Neural crest cell (in vitro differentiated cells): ENCODE measurements at regions not wholly inside any gene's neighbourhood (a gene's known extent, or its start where the extent isn't known, plus 50 kb on each side); places are given as distances from the start of the nearest gene placed in this dataset.

Experiments used
- DNase-seq: peaks from one replicate; pipeline ENCODE4 v3.0.0; 2021; ENCODE audit warnings: low read depth, mixed read lengths, low spot score
- H3K27ac Mint-ChIP-seq: one replicate; pipeline ENCODE4 v1.8.0; 2021; ENCODE audit warnings: mild to moderate bottlenecking, mixed read lengths; ENCODE audit not compliant: unreplicated experiment
- H3K27me3 Mint-ChIP-seq: 2 replicates; pipeline ENCODE4 v1.8.0; 2021; ENCODE audit warnings: low read depth, mild to moderate bottlenecking, mixed read lengths
- H3K36me3 Mint-ChIP-seq: 2 replicates; pipeline ENCODE4 v1.8.0; 2021; ENCODE audit warnings: low read depth, mild to moderate bottlenecking, mixed read lengths
- H3K4me1 Mint-ChIP-seq: 2 replicates; pipeline ENCODE4 v1.8.0; 2021; ENCODE audit warnings: mixed read lengths
- H3K4me3 Mint-ChIP-seq: one replicate; pipeline ENCODE4 v1.8.0; 2021; ENCODE audit warnings: mild to moderate bottlenecking, mixed read lengths
- H3K9me3 Mint-ChIP-seq: 2 replicates; pipeline ENCODE4 v1.8.0; 2021; ENCODE audit warnings: mixed read lengths
- TF ChIP-seq, protein P1 (sequence below): fragments of 200-600 bp; sonication (generic); conservative IDR thresholded peaks from 2 replicates; pipeline ENCODE4 v1.5.0; 2021; ENCODE audit warnings: antibody characterized with exemption, mild to moderate bottlenecking

DNA sequence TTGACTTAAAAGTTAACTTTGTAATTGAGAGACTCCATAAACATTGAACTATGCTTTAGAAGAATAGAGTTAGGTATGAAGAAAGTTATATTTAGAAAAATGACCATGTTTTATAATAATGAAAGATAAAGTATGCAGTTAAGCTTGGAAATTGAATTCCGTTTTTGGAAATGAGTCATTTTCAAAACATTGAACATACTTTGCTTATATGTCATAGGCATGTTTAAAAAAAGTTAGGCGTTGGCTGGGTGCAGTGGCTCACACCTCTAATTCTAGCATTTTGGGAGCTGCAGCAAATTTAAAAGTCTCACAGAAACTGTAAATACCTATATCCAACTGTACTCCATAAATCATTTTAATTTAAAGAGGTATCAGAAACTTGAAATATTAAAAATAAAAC, 607.4 kb downstream of the CBLN2 start:
- Mint-ChIP-seq H3K36me3 (no peaks in the 10 kb centered on the region), H3K27ac (no peak overlapping the region), H3K27me3 (no peaks in the 10 kb centered on the region), H3K9me3 (no peaks in the 10 kb centered on the region), H3K4me3 (no peak overlapping the region), H3K4me1 (no peaks in the 10 kb centered on the region)
- TF ChIP-seq, protein P1, sequence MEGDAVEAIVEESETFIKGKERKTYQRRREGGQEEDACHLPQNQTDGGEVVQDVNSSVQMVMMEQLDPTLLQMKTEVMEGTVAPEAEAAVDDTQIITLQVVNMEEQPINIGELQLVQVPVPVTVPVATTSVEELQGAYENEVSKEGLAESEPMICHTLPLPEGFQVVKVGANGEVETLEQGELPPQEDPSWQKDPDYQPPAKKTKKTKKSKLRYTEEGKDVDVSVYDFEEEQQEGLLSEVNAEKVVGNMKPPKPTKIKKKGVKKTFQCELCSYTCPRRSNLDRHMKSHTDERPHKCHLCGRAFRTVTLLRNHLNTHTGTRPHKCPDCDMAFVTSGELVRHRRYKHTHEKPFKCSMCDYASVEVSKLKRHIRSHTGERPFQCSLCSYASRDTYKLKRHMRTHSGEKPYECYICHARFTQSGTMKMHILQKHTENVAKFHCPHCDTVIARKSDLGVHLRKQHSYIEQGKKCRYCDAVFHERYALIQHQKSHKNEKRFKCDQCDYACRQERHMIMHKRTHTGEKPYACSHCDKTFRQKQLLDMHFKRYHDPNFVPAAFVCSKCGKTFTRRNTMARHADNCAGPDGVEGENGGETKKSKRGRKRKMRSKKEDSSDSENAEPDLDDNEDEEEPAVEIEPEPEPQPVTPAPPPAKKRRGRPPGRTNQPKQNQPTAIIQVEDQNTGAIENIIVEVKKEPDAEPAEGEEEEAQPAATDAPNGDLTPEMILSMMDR = no peak
- no peak for DNase-seq

DNA sequence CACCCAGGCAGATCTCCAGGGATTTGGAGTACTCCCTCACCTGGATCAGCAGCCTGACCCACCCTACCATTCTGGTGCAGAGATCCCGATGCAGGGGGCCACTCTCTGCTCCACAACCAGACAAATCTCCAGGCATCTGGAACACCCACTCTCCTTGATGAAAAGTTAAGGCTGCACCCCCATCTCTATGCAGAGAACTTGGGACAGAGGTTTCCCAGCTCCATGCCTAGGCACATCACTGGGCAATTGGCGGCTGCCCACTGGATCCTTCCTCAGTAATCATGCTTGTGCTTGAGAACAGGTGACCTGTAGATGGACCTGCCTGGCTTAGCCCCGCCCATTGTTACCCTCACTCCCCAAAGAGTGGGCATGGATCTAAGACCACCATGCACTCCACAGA, 624.9 kb downstream of the CBLN2 start:
- no peak overlapping the region for H3K27ac Mint-ChIP-seq
- H3K36me3 Mint-ChIP-seq = no peaks in the 10 kb centered on the region
- TF ChIP-seq, protein P1 = no peak
- H3K9me3 Mint-ChIP-seq = peaks cover 17% of the 10 kb centered on the region
- no peak for DNase-seq
- H3K4me3 Mint-ChIP-seq = no peak overlapping the region
- H3K4me1 Mint-ChIP-seq = peaks cover 4% of the 10 kb centered on the region
- no peaks in the 10 kb centered on the region for H3K27me3 Mint-ChIP-seq

DNA sequence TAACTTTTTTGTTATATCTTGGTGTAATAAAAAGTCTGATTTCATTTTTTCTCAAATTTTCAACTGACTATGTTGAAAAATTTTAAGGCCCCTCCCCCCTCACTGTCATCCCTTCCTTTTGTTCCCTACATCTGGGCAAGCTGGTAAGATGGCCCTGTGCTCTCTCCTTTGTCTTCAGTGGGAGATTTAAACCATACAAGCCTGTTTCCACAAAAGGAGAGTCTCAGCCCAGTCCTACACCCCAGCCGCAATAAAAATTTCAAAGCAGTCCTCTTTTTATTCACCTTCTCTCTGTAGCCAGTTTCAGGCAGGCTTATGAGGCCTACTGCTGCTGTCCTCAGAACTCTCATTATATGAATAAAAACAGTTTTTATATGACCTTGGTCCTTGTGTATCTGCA, 630.5 kb downstream of the CBLN2 start:
- TF ChIP-seq, protein P1 = no peak
- peak overlapping the region; percentile 85 for H3K27ac Mint-ChIP-seq
- H3K9me3 Mint-ChIP-seq = peaks cover 5% of the 10 kb centered on the region
- H3K27me3 Mint-ChIP-seq = no peaks in the 10 kb centered on the region
- H3K4me3 Mint-ChIP-seq = no peak overlapping the region
- DNase-seq = no peak
- H3K36me3 Mint-ChIP-seq = no peaks in the 10 kb centered on the region
- H3K4me1 Mint-ChIP-seq = peaks cover 14% of the 10 kb centered on the region

DNA sequence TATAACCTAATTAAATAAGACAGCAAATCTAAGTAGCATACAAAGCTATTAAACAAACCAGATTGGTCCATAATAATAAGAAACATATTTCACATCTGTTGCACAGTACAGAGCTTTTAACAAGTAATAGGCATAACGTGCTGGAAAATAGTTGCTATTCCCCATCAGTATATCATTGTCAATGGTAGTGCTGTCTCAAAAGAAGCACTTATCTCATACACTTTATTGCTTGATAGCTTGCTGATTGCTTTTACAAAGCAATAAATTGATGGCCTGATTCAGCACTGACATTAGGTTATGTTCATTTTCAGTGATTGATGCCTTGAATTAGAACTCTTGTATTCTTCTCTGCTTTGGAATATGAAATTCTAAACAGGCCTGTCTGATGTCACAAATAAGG, 641.7 kb downstream of the CBLN2 start:
- Mint-ChIP-seq H3K27ac (no peak overlapping the region), H3K9me3 (no peaks in the 10 kb centered on the region), H3K4me1 (no peaks in the 10 kb centered on the region), H3K4me3 (no peak overlapping the region), H3K36me3 (no peaks in the 10 kb centered on the region), H3K27me3 (no peaks in the 10 kb centered on the region)
- no peak for DNase-seq
- TF ChIP-seq, protein P1 = no peak

DNA sequence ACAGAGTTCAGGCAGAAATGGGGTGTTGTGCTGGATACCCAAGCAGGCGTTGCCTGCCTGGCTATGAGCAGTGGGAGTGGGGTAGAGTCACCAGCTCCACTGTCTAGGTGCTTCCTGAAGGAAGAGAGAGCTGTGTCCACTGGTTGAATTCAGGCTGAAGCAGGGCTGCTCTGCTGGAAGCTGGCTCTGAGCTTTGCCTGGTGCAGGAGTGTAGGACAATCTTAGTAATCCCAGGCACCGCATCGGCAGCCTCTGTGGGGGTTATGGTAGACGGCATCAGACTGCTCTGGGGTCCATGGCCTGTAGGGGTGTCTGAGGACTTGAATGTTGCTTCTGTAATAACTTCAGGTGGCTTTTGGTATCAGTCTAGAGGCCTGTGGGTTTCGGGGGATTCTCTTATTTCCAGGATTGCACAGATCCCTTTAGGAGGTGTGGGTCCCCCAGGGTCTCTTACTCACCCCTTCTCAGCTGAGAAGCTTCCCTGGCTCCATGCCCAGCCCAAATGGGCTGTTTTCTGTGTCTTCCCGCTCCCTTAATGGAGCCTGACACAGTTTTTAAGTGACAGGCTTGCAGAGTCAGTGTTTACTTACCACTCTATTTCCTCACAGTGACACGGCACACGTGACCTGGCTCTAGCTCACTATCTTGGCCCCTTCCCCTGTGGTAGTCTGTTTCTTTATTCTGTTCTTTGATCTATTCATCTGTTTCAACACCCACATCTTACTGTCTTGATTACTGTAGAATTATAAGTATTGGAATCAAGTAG, 644.3 kb downstream of the CBLN2 start:
- no peak for DNase-seq
- H3K9me3 Mint-ChIP-seq = peaks cover 5% of the 10 kb centered on the region
- H3K27ac Mint-ChIP-seq = no peak overlapping the region
- TF ChIP-seq, protein P1 = no peak
- no peak overlapping the region for H3K4me3 Mint-ChIP-seq
- no peaks in the 10 kb centered on the region for H3K4me1 Mint-ChIP-seq
- H3K27me3 Mint-ChIP-seq = peaks cover 7% of the 10 kb centered on the region
- no peaks in the 10 kb centered on the region for H3K36me3 Mint-ChIP-seq
